Psoas muscle (tissue), 7 donors: ENCODE measurements at regions not wholly inside any gene's neighbourhood (a gene's known extent, or its start where the extent isn't known, plus 50 kb on each side); places are given as distances from the start of the nearest gene placed in this dataset.
A peak's percentile ranks its signal among the peaks of the same experiment; 100 is the strongest.

Experiments
- ATAC-seq, 4 donors: fragments of 200-7000 bp; cut with Tn5 transposase; one replicate each; pipeline ENCODE4 v1.9.1; 2020; ENCODE audit warnings: moderate library complexity in 3 of 4, mild to moderate bottlenecking in 2 of 4
- DNase-seq, 2 donors: peaks; one replicate each; pipeline ENCODE4 v3.0.0-alpha.2; 2020
- H3K27ac ChIP-seq: fragments of 200-600 bp; one replicate; pipeline ENCODE4 v1.8.0; 2022
- H3K27me3 ChIP-seq, 3 donors: fragments of 200-600 bp in 1 of 3; one replicate each; pipeline versions ENCODE4 v1.6.1 to v1.8.0; 2013 to 2022; ENCODE audit warnings: low read length in 2 of 3, mild to moderate bottlenecking in 2 of 3, moderate library complexity in 1 of 3; ENCODE audit not compliant: insufficient read depth in 3 of 3
- H3K36me3 ChIP-seq, 2 donors: fragments of 200-600 bp in 1 of 2; one replicate each; pipeline versions ENCODE4 v1.6.1 to v1.8.0; 2013 to 2022; ENCODE audit warnings: low read depth in 1 of 2, mild to moderate bottlenecking in 1 of 2, moderate library complexity in 1 of 2; ENCODE audit not compliant: insufficient read depth in 1 of 2
- H3K4me1 ChIP-seq: fragments of 200-600 bp; one replicate; pipeline ENCODE4 v1.8.0; 2022
- H3K4me3 ChIP-seq: fragments of 200-600 bp; one replicate; pipeline ENCODE4 v1.8.0; 2022; ENCODE audit warnings: mild to moderate bottlenecking
- H3K9me3 ChIP-seq: fragments of 200-600 bp; one replicate; pipeline ENCODE4 v1.8.0; 2022
- WGBS, 3 donors: extraction: QIAGEN DNeasy Blood & Tissue Kit; methylation state at CpG; one replicate each; pipeline versions ENCODE4 v1.1.6 to v1.1.7; 2013; 5-methylcytosine and 5-hydroxymethylcytosine counted together
- intact Hi-C, 2 donors: fragments of 100-400 bp; cut with DNase I; formaldehyde crosslinking; loops; one replicate each; pipeline versions ENCODE4 v1.11.0 to v1.14.2; 2022
- TF ChIP-seq, protein P1 (sequence below): fragments of 200-600 bp; IDR thresholded peaks from one replicate; pipeline ENCODE4 v1.8.0; 2022; ENCODE audit warnings: antibody characterized with exemption
- donor health status: healthy with polysubstance abuse.
- donor health status: DM: no; HTN: no; CAD: no; lungs with moderate emphysema.
- donor health status: Bipolar disorder and iron deficiency.
- donor health status: healthy.
- donor health status: DM: yes; HTN: yes; CAD: no.
- donor health status: DM: no; HTN: no; CAD: no.
- donor health status: DM: yes; HTN: yes; CAD: no.

DNA sequence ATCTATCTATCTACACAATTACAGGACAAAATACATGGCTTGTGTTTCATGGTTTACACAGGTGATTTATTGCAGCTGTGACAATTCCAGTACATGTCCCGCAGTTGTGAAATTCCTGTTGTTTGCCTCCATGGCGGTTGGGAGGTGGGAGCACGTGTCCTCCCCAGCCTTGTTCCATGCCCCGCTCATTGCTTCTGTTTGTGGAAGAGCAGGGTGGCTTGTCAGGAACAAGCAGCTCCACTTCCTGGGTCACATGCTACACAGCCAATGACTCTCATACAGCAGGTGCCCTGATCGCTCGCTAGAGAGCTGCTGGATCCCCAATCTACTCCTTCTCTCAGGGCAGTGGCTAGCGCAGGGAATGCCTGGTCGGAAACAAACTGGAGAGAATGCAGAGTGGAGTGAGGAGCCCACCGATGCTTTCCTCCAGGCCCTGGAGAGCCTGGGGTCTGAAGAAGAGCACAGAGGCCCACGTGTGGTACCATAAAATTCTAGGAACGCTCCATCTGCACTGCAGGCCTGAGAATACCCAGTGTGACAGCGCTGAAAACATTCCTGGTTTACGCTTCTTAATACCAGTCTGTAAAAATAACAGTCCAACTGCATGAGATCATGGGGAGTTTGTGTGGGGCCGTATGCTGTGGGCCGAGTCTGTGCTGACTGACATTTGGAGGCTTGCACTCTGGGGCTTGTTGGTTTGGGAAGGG, 270.6 kb upstream of the RGMA start:
- DNase-seq (no peak), ATAC-seq (peak in 3 of 4 donors; percentile 49 to 57 (median 54))
- Histone ChIP-seq H3K4me1 (no peaks in the 10 kb centered on the region), H3K27ac (no peak overlapping the region), H3K9me3 (no peaks in the 10 kb centered on the region), H3K4me3 (no peak overlapping the region), H3K36me3 (no peaks in the 10 kb centered on the region), H3K27me3 (no peaks in the 10 kb centered on the region)
- 53 to 65% (median 54%) methylated on average over 15 of the region's 15 CpGs for WGBS, 3 donors
- TF ChIP-seq, protein P1, sequence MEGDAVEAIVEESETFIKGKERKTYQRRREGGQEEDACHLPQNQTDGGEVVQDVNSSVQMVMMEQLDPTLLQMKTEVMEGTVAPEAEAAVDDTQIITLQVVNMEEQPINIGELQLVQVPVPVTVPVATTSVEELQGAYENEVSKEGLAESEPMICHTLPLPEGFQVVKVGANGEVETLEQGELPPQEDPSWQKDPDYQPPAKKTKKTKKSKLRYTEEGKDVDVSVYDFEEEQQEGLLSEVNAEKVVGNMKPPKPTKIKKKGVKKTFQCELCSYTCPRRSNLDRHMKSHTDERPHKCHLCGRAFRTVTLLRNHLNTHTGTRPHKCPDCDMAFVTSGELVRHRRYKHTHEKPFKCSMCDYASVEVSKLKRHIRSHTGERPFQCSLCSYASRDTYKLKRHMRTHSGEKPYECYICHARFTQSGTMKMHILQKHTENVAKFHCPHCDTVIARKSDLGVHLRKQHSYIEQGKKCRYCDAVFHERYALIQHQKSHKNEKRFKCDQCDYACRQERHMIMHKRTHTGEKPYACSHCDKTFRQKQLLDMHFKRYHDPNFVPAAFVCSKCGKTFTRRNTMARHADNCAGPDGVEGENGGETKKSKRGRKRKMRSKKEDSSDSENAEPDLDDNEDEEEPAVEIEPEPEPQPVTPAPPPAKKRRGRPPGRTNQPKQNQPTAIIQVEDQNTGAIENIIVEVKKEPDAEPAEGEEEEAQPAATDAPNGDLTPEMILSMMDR = no peak
- intact Hi-C loops = no loop called here

DNA sequence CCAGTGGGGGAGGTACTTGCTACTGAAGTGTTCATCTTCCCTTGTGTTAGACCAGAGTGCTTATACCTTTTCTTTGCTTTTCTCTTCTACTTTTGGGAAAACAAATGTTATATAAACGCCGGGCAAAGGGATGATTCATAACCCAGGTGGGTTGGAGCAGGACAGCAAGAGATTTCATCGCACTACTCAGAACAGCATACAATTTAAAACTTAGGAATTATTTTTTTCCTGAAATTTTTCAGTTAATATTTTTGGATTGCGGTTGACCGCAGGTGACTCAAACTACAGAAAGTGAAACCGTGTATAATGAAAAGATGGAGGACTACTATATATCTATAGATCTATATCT, 270.0 kb upstream of the RGMA start:
- 60 to 71% (median 69%) methylated on average over 6 of the region's 6 CpGs for whole genome bisulfite sequencing, 3 donors

DNA sequence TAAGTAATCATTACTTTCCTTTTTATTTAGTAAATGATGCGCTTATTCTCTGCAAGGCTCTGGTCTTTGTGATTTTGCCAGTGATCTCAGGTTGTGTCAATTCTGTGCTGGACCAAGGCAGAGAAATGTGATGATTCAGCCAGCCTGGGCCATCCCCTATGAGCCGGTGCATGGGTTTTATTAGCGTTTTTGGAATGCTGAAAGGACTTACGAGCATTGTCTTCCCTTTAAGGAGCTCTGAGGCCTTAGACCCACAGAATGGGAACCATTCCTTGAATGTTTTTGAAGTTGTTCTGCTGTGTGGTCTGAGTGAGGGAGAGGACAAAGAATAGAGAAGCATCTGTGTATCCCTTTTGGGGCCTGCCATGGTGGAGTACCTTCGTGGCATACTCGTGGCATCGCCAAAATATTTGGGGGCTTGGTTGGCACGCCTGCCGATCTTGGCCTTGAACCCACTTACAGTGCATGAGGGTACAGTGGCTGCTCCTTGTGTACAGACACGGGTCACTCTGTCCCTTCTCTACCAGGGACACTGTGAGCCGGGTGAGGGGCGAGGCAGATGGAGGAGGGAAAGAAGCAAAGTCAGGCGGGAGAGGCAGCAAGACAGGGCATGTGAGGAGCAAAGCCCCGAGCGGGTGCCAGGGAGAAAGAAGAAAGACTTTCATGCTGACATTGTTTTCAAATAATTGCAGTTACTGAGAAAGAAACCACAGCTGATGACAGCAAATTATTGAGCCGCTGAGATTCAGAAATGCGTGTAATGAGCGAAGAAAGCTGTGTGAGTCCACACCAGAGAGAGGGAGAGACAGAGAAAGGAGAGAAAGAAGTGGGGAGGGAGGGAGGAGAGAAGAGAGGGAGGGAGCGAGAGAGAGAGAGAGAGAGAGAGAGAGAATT, 269.4 kb upstream of the RGMA start:
- no peaks in the 10 kb centered on the region for H3K27me3 ChIP-seq
- no peak overlapping the region for H3K4me3 ChIP-seq
- H3K27ac ChIP-seq = no peak overlapping the region
- TF ChIP-seq, protein P1 = no peak
- WGBS, 3 donors = 45 to 62% (median 49%) methylated on average over 19 of the region's 19 CpGs
- DNase-seq (no peak), ATAC-seq (peak in 1 of 4 donors; percentile 41)
- no peaks in the 10 kb centered on the region for H3K9me3 ChIP-seq
- H3K36me3 ChIP-seq = no peaks in the 10 kb centered on the region
- H3K4me1 ChIP-seq = no peaks in the 10 kb centered on the region
- intact Hi-C loops = no loop called here

More for the DNA sequence above, 270.0 kb upstream of the RGMA start:
- Histone ChIP-seq H3K4me3 (no peak overlapping the region), H3K27ac (no peak overlapping the region), H3K9me3 (no peaks in the 10 kb centered on the region), H3K27me3 (no peaks in the 10 kb centered on the region), H3K36me3 (no peaks in the 10 kb centered on the region), H3K4me1 (no peaks in the 10 kb centered on the region)
- ATAC-seq (peak in 1 of 4 donors; percentile 24), DNase-seq (no peak)
- TF ChIP-seq, protein P1 = no peak
- intact Hi-C loops = no loop called here

DNA sequence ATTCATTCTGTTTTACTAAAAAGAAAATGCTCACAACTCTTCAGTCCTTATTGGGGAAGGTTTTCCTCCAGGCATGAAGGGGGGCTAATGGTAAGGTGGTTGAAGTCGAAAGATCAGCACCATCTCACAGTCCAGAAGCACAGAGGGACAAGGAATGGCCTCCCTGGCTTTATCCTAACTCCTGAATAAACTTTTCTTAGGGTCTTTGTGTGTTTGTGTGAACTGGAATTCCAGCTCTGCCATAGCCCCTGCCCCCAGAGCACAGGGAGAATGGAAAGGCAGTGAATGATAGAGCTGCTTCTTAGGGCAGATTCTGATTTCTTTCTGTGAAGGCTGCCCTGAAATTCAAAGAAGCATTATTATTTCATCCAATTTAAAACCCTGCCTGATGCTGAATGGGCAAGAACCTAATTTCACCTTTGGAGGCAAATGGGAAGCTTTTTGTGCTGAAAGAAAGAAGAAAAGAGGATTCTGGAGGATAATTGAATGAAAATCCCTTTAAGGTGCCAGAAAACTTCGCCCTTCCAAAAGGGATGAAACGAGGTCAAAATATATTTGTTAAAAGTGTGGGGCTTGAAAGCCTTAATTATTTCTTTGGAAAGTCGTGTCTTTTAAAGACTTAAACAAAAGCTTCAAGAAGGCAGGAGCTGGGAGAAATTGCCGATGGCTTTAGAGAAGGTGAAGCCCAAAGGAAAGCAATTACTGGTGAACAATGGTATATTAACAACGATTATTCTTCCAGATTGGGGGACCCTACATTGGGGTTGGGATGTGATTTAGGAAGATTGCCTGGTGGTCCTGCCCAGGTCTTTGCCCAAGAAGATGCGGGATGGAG, 259.9 kb upstream of the RGMA start:
- Histone ChIP-seq H3K27ac (no peak overlapping the region), H3K36me3 (no peaks in the 10 kb centered on the region), H3K4me1 (no peaks in the 10 kb centered on the region), H3K9me3 (no peaks in the 10 kb centered on the region), H3K27me3 (peaks cover 0 to 2% (median 0%) of the 10 kb centered on the region in 3 donors), H3K4me3 (no peak overlapping the region)
- intact Hi-C loops = no loop called here
- 86 to 92% (median 89%) methylated on average over 7 of the region's 7 CpGs for WGBS, 3 donors
- ATAC-seq (no peak), DNase-seq (no peak)
- TF ChIP-seq, protein P1 = no peak
